Neural cell (in vitro differentiated cells): ENCODE measurements at regions not wholly inside any gene's neighbourhood (a gene's known extent, or its start where the extent isn't known, plus 50 kb on each side); places are given as distances from the start of the nearest gene placed in this dataset.

Experiments used
- H2AFZ ChIP-seq: fragments of 200-600, 300-800 bp; sonication (generic), shearing (Covaris generic); 2 replicates; pipeline ENCODE4 v1.6.0; 2014; ENCODE audit warnings: low read depth, mild to moderate bottlenecking, antibody characterized with exemption, low read length, moderate library complexity
- H3F3A ChIP-seq: fragments of 200-600 bp; shearing (Covaris generic); 2 replicates; pipeline ENCODE4 v1.6.1; 2016; ENCODE audit warnings: mild to moderate bottlenecking, moderate library complexity, mixed read lengths, antibody characterized with exemption, low read length; ENCODE audit not compliant: insufficient read depth, poor library complexity, severe bottlenecking
- H3K27ac ChIP-seq: fragments of 200-600, 300-800 bp; sonication (generic), shearing (Covaris generic); 2 replicates; pipeline ENCODE4 v1.5.1; 2014; ENCODE audit warnings: mild to moderate bottlenecking, low read length, moderate library complexity
- H3K27me3 ChIP-seq: fragments of 300-800, 200-600 bp; sonication (generic), shearing (Covaris generic); 2 replicates; pipeline ENCODE4 v1.6.0; 2014; ENCODE audit warnings: mild to moderate bottlenecking, low read depth, low read length, moderate library complexity; ENCODE audit not compliant: insufficient read depth
- H3K36me3 ChIP-seq: fragments of 300-800, 200-600 bp; sonication (generic), shearing (Covaris generic); 2 replicates; pipeline ENCODE4 v1.5.1; 2014; ENCODE audit warnings: mild to moderate bottlenecking, antibody characterized with exemption, low read length, moderate library complexity; ENCODE audit not compliant: insufficient read depth
- H3K4me2 ChIP-seq: fragments of 300-800, 200-600 bp; sonication (generic), shearing (Covaris generic); 2 replicates; pipeline ENCODE4 v1.6.0; 2014; ENCODE audit warnings: mild to moderate bottlenecking, low read length
- H3K4me3 ChIP-seq: fragments of 300-800, 200-600 bp; sonication (generic), shearing (Covaris generic); 2 replicates; pipeline ENCODE4 v1.5.1; 2014; ENCODE audit warnings: mild to moderate bottlenecking, low read length, moderate library complexity
- H3K79me2 ChIP-seq: fragments of 200-600 bp; shearing (Covaris generic); replicated peaks from 2 replicates; pipeline ENCODE4 v1.6.0; 2014; ENCODE audit warnings: mild to moderate bottlenecking, low read length, moderate library complexity; ENCODE audit not compliant: insufficient read depth
- H3K9ac ChIP-seq: fragments of 300-800, 200-600 bp; sonication (generic), shearing (Covaris generic); 2 replicates; pipeline ENCODE4 v1.6.1; 2016; ENCODE audit warnings: mild to moderate bottlenecking, low read length, mixed read lengths
- H3K9me2 ChIP-seq: fragments of 200-600 bp; shearing (Covaris generic); 2 replicates; pipeline ENCODE4 v1.6.1; 2016; ENCODE audit warnings: mild to moderate bottlenecking, low read length, mixed read lengths; ENCODE audit not compliant: insufficient read depth
- H3K9me3 ChIP-seq: fragments of 200-600, 300-800 bp; sonication (generic), shearing (Covaris generic); 2 replicates; pipeline ENCODE4 v1.6.1; 2016; ENCODE audit warnings: mild to moderate bottlenecking, mixed run types, low read length, moderate library complexity, mixed read lengths
- H4K20me1 ChIP-seq: fragments of 200-600 bp; shearing (Covaris generic); 2 replicates; pipeline ENCODE4 v1.6.1; 2016; ENCODE audit warnings: mild to moderate bottlenecking, mixed run types; ENCODE audit not compliant: insufficient read depth
- EP300 ChIP-seq: fragments of 450-650 bp; conservative IDR thresholded peaks from 2 replicates; pipeline ENCODE4 v1.6.1; 2014; ENCODE audit warnings: antibody characterized with exemption, mild to moderate bottlenecking, moderate library complexity; ENCODE audit not compliant: poor library complexity, severe bottlenecking
- EZH2 ChIP-seq: fragments of 200-600, 300-800 bp; shearing (Covaris generic), sonication (generic); IDR thresholded peaks from 2 replicates; pipeline ENCODE4 v1.6.1; 2014; ENCODE audit warnings: antibody characterized with exemption, low read length, borderline replicate concordance, mild to moderate bottlenecking; ENCODE audit not compliant: insufficient read depth, poor library complexity, severe bottlenecking
- MXI1 ChIP-seq: fragments of 450-650 bp; conservative IDR thresholded peaks from 2 replicates; pipeline ENCODE4 v1.6.1; 2014; ENCODE audit warnings: antibody characterized with exemption, mild to moderate bottlenecking; ENCODE audit not compliant: poor library complexity, severe bottlenecking
- POLR2AphosphoS5 ChIP-seq: IDR thresholded peaks from 2 replicates; pipeline ENCODE4 v1.6.1; 2012
- RAD21 ChIP-seq: fragments of 450-650 bp; conservative IDR thresholded peaks from 2 replicates; pipeline ENCODE4 v1.6.1; 2014; ENCODE audit warnings: antibody characterized with exemption, mild to moderate bottlenecking, moderate library complexity
- SMC3 ChIP-seq: fragments of 450-650 bp; conservative IDR thresholded peaks from 2 replicates; pipeline ENCODE4 v1.6.1; 2014; ENCODE audit warnings: antibody characterized with exemption, mild to moderate bottlenecking, moderate library complexity; ENCODE audit not compliant: poor library complexity
- TAF1 ChIP-seq: IDR thresholded peaks from 2 replicates; pipeline ENCODE4 v1.6.1; 2012; ENCODE audit warnings: low read depth
- TF ChIP-seq, protein P1 (sequence below): fragments of 450-650 bp; IDR thresholded peaks from 2 replicates; pipeline ENCODE4 v1.5.1; 2014; ENCODE audit warnings: antibody characterized with exemption, mild to moderate bottlenecking, moderate library complexity; ENCODE audit not compliant: poor library complexity, severe bottlenecking
- TF ChIP-seq, protein P2 (sequence below): IDR thresholded peaks from 2 replicates; pipeline ENCODE4 v1.6.1; 2012; ENCODE audit warnings: borderline replicate concordance

GRCh38 chr6:43962458-43962857 lies 164.8 kb downstream of the MRPL14 start:
- H3K4me2 ChIP-seq = no peak overlapping the region
- TF ChIP-seq POLR2AphosphoS5 = no peak
- no peak for TF ChIP-seq MXI1
- TF ChIP-seq, protein P1, sequence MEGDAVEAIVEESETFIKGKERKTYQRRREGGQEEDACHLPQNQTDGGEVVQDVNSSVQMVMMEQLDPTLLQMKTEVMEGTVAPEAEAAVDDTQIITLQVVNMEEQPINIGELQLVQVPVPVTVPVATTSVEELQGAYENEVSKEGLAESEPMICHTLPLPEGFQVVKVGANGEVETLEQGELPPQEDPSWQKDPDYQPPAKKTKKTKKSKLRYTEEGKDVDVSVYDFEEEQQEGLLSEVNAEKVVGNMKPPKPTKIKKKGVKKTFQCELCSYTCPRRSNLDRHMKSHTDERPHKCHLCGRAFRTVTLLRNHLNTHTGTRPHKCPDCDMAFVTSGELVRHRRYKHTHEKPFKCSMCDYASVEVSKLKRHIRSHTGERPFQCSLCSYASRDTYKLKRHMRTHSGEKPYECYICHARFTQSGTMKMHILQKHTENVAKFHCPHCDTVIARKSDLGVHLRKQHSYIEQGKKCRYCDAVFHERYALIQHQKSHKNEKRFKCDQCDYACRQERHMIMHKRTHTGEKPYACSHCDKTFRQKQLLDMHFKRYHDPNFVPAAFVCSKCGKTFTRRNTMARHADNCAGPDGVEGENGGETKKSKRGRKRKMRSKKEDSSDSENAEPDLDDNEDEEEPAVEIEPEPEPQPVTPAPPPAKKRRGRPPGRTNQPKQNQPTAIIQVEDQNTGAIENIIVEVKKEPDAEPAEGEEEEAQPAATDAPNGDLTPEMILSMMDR = no peak
- TF ChIP-seq RAD21 = no peak
- TF ChIP-seq TAF1 = no peak
- TF ChIP-seq, protein P2, sequence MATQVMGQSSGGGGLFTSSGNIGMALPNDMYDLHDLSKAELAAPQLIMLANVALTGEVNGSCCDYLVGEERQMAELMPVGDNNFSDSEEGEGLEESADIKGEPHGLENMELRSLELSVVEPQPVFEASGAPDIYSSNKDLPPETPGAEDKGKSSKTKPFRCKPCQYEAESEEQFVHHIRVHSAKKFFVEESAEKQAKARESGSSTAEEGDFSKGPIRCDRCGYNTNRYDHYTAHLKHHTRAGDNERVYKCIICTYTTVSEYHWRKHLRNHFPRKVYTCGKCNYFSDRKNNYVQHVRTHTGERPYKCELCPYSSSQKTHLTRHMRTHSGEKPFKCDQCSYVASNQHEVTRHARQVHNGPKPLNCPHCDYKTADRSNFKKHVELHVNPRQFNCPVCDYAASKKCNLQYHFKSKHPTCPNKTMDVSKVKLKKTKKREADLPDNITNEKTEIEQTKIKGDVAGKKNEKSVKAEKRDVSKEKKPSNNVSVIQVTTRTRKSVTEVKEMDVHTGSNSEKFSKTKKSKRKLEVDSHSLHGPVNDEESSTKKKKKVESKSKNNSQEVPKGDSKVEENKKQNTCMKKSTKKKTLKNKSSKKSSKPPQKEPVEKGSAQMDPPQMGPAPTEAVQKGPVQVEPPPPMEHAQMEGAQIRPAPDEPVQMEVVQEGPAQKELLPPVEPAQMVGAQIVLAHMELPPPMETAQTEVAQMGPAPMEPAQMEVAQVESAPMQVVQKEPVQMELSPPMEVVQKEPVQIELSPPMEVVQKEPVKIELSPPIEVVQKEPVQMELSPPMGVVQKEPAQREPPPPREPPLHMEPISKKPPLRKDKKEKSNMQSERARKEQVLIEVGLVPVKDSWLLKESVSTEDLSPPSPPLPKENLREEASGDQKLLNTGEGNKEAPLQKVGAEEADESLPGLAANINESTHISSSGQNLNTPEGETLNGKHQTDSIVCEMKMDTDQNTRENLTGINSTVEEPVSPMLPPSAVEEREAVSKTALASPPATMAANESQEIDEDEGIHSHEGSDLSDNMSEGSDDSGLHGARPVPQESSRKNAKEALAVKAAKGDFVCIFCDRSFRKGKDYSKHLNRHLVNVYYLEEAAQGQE = no peak
- TF ChIP-seq EZH2 = no peak
- TF ChIP-seq SMC3 = no peak
- no peak for TF ChIP-seq EP300
- no peaks in the 10 kb centered on the region for H3K27me3 ChIP-seq
- H3K36me3 ChIP-seq = no peaks in the 10 kb centered on the region
- no peak overlapping the region for H3K27ac ChIP-seq
- no peaks in the 10 kb centered on the region for H3K9me2 ChIP-seq
- H3K4me3 ChIP-seq = no peak overlapping the region
- H4K20me1 ChIP-seq = no peaks in the 10 kb centered on the region
- H3K9ac ChIP-seq = no peak overlapping the region
- no peaks in the 10 kb centered on the region for H3K79me2 ChIP-seq
- no peak overlapping the region for H2AFZ ChIP-seq
- H3K9me3 ChIP-seq = no peaks in the 10 kb centered on the region
- no peaks in the 10 kb centered on the region for H3F3A ChIP-seq

DNA sequence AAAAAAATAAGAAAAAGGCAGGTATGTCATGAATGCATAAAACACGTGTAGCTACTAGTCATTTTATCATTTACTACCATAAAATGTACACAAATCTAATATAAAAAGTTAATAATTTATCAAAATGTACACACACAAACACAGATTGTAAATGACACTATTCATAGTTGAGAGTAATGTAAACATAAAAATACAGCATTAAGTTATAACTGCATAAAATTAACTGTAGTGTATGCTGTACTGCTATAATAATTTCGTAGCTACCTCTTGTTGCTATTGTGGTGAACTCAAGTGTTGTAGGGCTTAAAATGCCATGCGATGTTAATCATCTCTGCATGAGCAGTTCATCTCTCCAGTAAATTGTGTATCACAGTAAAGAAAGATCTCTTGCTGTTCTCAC lies 170.0 kb downstream of the MRPL14 start:
- Histone ChIP-seq H3K9me2 (no peaks in the 10 kb centered on the region), H3K9ac (no peak overlapping the region), H4K20me1 (no peaks in the 10 kb centered on the region), H3F3A (no peaks in the 10 kb centered on the region), H3K9me3 (no peaks in the 10 kb centered on the region), H3K4me2 (no peak overlapping the region), H3K36me3 (no peaks in the 10 kb centered on the region), H3K79me2 (no peaks in the 10 kb centered on the region), H3K27me3 (no peaks in the 10 kb centered on the region), H2AFZ (no peak overlapping the region), H3K4me3 (no peak overlapping the region), H3K27ac (no peak overlapping the region)
- TF ChIP-seq, protein P2 = no peak
- TF ChIP-seq POLR2AphosphoS5 (no peak), EZH2 (no peak), RAD21 (no peak), TAF1 (no peak), SMC3 (no peak), MXI1 (no peak), EP300 (no peak)
- TF ChIP-seq, protein P1 = no peak
